IPS-18c (cell line): ENCODE measurements at regions not wholly inside any gene's neighbourhood (a gene's known extent, or its start where the extent isn't known, plus 50 kb on each side); places are given as distances from the start of the nearest gene placed in this dataset.

Source experiments
- H3K4me3 ChIP-seq: 2 replicates; pipeline ENCODE4 v1.7.0; 2013; ENCODE audit warnings: low read depth, mild to moderate bottlenecking, low read length, moderate library complexity; ENCODE audit not compliant: insufficient read depth
- H3K9me3 ChIP-seq: one replicate; pipeline ENCODE4 v1.6.1; 2013; ENCODE audit warnings: mild to moderate bottlenecking, low read length, moderate library complexity; ENCODE audit not compliant: control insufficient read depth, insufficient read depth

DNA sequence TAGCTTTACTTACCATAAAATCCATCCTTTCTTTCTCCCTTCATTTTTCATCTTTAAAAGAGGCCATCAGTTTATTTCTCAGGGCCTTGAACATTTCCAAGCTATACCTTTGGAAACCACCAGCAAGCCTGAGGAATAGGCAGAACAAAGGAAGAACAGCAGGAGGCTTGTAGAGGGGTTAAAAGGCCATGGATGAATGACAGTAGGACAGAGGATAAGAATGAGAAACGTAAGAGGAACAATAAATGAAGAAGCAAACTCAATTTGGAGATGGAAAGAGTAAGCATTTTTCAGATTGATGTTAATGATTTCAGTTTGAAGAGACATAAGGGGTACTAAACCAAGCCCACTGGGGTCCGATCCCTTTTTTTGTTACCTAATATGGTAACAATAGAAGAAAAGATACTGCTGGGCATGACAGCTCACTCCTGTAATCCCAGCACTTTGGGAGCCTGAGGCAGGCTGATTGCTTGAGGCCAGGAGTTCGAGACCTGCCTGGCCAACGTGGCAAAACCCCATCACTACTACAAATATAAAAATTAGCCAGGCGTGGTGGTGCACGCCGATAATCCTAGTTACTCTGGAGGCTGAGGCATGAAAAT is 106.6 kb upstream of the NMUR2 start:
- Histone ChIP-seq H3K9me3 (no peaks in the 10 kb centered on the region), H3K4me3 (no peak overlapping the region)

DNA sequence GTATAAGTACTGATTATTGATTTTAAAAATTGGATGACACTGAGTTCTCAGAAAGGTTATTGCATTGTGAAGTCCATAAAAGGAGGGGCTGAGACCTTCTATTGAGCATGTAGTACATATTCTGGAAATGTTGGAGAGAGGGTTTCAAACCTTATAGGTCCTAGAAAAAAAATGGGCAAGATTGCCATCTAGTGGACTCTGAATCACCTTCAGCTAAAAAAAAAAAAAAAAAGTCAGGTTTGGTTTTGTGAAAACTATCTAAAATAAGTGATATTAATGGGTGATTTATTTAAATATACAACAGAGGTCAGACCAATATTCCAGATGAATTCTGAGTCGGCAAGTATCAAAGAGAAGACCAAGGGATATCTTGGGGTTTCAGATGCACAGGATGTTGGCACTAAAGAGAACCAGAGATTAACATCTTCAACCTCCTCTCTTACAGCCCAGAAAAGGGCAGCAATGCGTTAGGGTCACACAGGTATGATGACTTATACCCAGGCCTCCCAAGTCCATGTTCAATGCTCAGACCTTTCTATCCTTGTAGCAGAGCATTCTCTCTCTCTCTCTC is 109.8 kb upstream of the NMUR2 start:
- no peak overlapping the region for H3K4me3 ChIP-seq
- no peaks in the 10 kb centered on the region for H3K9me3 ChIP-seq

DNA sequence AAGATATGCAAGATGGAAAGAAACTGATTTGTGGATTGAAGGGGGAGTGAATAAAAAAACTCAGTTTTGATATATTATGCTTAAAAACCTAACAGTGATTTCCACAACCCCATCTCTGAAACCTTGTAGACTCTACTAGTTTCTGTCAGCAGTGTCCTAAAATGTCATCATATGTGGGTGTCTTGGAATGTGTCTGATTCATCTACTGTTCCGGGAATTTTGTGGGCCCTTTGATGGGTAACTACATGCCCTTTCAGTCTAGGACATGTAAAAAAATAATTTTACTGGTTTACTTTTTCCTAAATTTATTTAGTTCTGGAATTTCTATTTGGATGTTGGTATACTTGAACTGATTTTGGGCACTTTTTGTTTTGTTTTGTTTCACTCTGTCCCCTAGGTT is 118.9 kb upstream of the NMUR2 start:
- no peak overlapping the region for H3K4me3 ChIP-seq

DNA sequence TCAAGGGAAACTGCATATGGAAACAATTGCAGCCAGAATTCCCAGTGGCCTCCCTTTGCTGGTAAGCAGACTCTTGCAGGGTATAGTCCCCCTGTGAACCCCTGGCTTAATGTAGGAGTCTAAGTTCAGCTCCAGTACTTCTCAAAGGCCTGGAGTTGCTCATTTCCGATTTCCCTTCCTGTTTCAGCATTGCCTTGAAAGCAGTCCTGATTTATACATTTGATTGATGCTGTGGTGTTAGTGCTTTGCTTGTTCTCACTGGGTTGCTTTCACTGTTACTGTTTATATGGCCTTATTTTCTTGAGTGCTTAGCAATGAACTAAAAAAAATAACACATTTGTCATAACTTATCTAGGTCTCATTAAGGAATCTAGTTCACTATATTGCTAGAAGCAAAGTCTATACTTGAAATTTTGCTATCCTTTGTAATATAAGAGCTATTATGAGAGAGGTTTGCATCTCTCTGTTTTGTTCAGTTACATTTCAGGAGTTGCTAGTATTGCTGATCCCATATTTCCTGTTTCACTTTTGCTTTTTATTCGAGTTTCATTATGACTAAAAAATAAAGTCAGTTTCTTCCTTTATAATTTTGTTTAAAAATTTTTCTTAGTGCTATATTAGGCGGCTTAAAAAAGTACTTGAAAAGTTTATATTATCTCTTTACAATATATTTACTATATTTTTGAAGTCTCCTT is 122.4 kb upstream of the NMUR2 start:
- Histone ChIP-seq H3K4me3 (no peak overlapping the region), H3K9me3 (no peaks in the 10 kb centered on the region)

More for the DNA sequence above, 118.9 kb upstream of the NMUR2 start:
- H3K9me3 ChIP-seq: no peaks in the 10 kb centered on the region

GRCh38 chr5:152529440-152529839 is 124.4 kb upstream of the NMUR2 start:
- Histone ChIP-seq H3K4me3 (no peak overlapping the region), H3K9me3 (no peaks in the 10 kb centered on the region)

DNA sequence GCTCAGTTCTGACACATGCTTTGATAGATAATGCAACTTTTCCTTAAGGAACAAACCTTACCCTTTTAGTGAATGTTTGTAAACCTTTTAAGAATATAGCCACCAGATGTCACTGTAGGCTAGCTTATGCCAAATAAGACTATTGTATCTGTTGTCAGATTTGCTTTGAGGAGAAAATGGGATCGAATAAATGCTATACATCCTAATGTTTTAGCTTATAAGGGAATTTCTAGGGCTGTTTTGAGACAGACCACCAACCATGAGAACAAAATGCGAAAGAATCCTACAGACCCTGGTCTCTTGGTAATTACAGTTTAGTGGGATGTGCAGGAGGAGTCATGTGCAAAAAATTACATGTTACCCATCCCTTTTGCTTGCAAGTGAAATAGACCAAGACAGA is 127.6 kb upstream of the NMUR2 start:
- H3K4me3 ChIP-seq: no peak overlapping the region
- no peaks in the 10 kb centered on the region for H3K9me3 ChIP-seq

- H3K9me3 ChIP-seq: no peaks in the 10 kb centered on the region
- H3K4me3 ChIP-seq: no peak overlapping the region
These were observed 129.6 kb upstream of the NMUR2 start for GRCh38 chr5:152534641-152535040.

GRCh38 chr5:152542741-152543140 is 137.7 kb upstream of the NMUR2 start:
- Histone ChIP-seq H3K9me3 (no peaks in the 10 kb centered on the region), H3K4me3 (no peak overlapping the region)

- no peaks in the 10 kb centered on the region for H3K9me3 ChIP-seq
- H3K4me3 ChIP-seq: no peak overlapping the region
These were observed 141.4 kb upstream of the NMUR2 start for GRCh38 chr5:152546493-152546892.

- H3K9me3 ChIP-seq: no peaks in the 10 kb centered on the region
- no peak overlapping the region for H3K4me3 ChIP-seq
These were observed 142.1 kb upstream of the NMUR2 start for GRCh38 chr5:152547202-152547601.

- Histone ChIP-seq H3K4me3 (no peak overlapping the region), H3K9me3 (no peaks in the 10 kb centered on the region)
These were observed 144.6 kb upstream of the NMUR2 start for GRCh38 chr5:152549709-152550108.

- Histone ChIP-seq H3K9me3 (no peaks in the 10 kb centered on the region), H3K4me3 (no peak overlapping the region)
These were observed 146.0 kb upstream of the NMUR2 start for GRCh38 chr5:152551061-152551460.

DNA sequence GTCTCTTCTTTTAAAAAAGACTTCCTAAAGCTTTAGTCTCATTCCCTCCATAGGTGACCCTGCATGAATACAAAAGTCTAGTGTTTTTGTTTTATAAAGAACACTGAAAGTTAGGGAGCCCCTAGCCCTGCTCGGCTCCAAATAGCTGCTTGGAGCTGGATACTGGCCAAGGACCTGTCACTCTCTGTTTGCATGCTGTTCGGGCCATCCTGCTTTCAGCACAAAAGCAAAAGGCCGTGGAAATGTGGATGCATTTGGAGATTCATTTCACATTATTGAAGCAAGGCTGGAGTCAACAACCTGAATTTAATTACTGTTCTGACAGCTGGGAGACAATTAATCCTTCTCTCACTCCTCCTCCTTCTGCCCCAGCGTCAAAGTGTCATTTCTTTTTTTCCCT is 151.7 kb upstream of the NMUR2 start:
- Histone ChIP-seq H3K4me3 (no peak overlapping the region), H3K9me3 (no peaks in the 10 kb centered on the region)

DNA sequence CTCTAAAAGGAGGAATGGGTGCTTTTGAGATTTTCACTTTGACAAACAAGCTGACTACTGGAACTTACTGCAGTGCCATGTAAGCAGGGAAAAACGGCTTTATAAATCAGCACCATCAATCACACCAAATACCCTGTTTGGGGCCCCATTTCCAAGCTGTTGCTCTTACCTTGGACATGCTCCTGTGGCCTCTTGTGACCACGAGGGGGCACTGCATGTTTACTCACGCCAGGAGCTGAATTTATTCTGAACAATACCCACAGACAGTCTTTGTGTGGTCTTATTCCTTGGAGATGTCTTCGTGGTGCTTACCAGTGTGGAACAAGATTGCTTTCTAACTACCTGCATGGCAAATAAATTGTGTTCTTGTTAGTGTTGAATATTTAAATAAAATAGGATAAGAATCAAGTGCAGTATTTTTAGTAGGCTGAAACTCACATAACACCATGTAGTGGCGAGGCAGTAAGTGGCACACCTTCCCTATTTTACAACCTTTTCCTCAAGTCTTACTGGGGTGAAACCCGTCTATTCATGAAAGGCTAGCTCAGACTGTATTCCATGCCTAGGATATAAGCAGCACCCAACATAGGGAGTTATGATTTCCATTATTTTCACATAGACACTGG is 155.5 kb upstream of the NMUR2 start:
- Histone ChIP-seq H3K4me3 (no peak overlapping the region), H3K9me3 (no peaks in the 10 kb centered on the region)

- H3K4me3 ChIP-seq: no peak overlapping the region
- H3K9me3 ChIP-seq: no peaks in the 10 kb centered on the region
These were observed 162.9 kb upstream of the NMUR2 start for GRCh38 chr5:152568016-152568415.

GRCh38 chr5:152572812-152573211 is 167.7 kb upstream of the NMUR2 start:
- no peaks in the 10 kb centered on the region for H3K9me3 ChIP-seq
- no peak overlapping the region for H3K4me3 ChIP-seq

- Histone ChIP-seq H3K9me3 (no peaks in the 10 kb centered on the region), H3K4me3 (no peak overlapping the region)
These were observed 179.0 kb upstream of the NMUR2 start for GRCh38 chr5:152584103-152584502.

GRCh38 chr5:152592416-152592815 is 187.3 kb upstream of the NMUR2 start:
- Histone ChIP-seq H3K9me3 (no peaks in the 10 kb centered on the region), H3K4me3 (no peak overlapping the region)
